22Rv1 (cell line): ENCODE measurements at regions not wholly inside any gene's neighbourhood (a gene's known extent, or its start where the extent isn't known, plus 50 kb on each side); places are given as distances from the start of the nearest gene placed in this dataset.

Source experiments
- CTCF ChIP-seq: fragments of 450-650 bp; IDR thresholded peaks from 2 replicates; pipeline ENCODE4 v1.5.1; 2017; ENCODE audit warnings: mild to moderate bottlenecking
- ZFX ChIP-seq: fragments of 450-650 bp; IDR thresholded peaks from 2 replicates; pipeline ENCODE4 v1.6.1; 2017; ENCODE audit warnings: antibody characterized with exemption, borderline replicate concordance

- TF ChIP-seq CTCF (no peak), ZFX (no peak)
These were observed 101.1 kb upstream of the RMP24 start for GRCh38 chr18:35871337-35871736.
